AG04449 (cell line): ENCODE measurements at regions not wholly inside any gene's neighbourhood (a gene's known extent, or its start where the extent isn't known, plus 50 kb on each side); places are given as distances from the start of the nearest gene placed in this dataset.
"Not testable (repeated sequence)": the region's sequence is repeated elsewhere in the genome, so short reads cannot be mapped to it uniquely, and the experiment has no call there.

Experiments
- CTCF ChIA-PET: fragments of 350-600 bp; formaldehyde crosslinking; extraction: SDS; loops from one replicate; lab custom pipeline; 2021; ENCODE audit warnings: antibody characterized with exemption; lab: Yijun Ruan, JAX
- POLR2A ChIA-PET: fragments of 400-600, 350-600 bp; formaldehyde crosslinking; extraction: SDS; loops from one replicate; lab custom pipeline; 2020; ENCODE audit warnings: antibody characterized with exemption, inconsistent platforms; lab: Yijun Ruan, JAX
- DNase-seq: peaks from one replicate; pipeline ENCODE4 v3.0.0-alpha.2; 2010; ENCODE audit warnings: low read depth, low spot score
- H3K4me3 ChIP-seq: 2 replicates; pipeline ENCODE4 v1.5.1; 2011; ENCODE audit warnings: low read depth, mild to moderate bottlenecking, control low read depth, low read length
- CTCF ChIP-seq: IDR thresholded peaks from one replicate; pipeline ENCODE4 v1.5.1; 2011; ENCODE audit warnings: mild to moderate bottlenecking, moderate library complexity, low read length, control low read depth, inconsistent platforms; ENCODE audit not compliant: insufficient read depth; ENCODE audit errors: missing control alignments

- CTCF ChIA-PET: not testable (repeated sequence)
Observed at GRCh38 chr16:32083891-32084290, 169.2 kb upstream of the TP53TG3D start.

GRCh38 chr16:32084656-32085401 lies 168.3 kb upstream of the TP53TG3D start:
- CTCF ChIA-PET, DNase-seq, H3K4me3 ChIP-seq, POLR2A ChIA-PET: not testable (repeated sequence)

More at GRCh38 chr16:32083891-32084290, 169.2 kb upstream of the TP53TG3D start:
- H3K4me3 ChIP-seq, POLR2A ChIA-PET, DNase-seq: not testable (repeated sequence)

- CTCF ChIA-PET, DNase-seq, H3K4me3 ChIP-seq, POLR2A ChIA-PET: not testable (repeated sequence)
Observed at GRCh38 chr16:32085438-32086141, 167.5 kb upstream of the TP53TG3D start.

GRCh38 chr16:32115562-32115961 lies 137.5 kb upstream of the TP53TG3D start:
- H3K4me3 ChIP-seq, DNase-seq: not testable (repeated sequence)

GRCh38 chr16:32116080-32116479 lies 137.0 kb upstream of the TP53TG3D start:
- ChIA-PET CTCF (no interaction called here), POLR2A (no interaction called here)
- H3K4me3 ChIP-seq: peak overlapping the region; percentile 25
- DNase-seq: no peak
- no peak for TF ChIP-seq CTCF

More at GRCh38 chr16:32115562-32115961, 137.5 kb upstream of the TP53TG3D start:
- CTCF ChIA-PET, POLR2A ChIA-PET: not testable (repeated sequence)

- H3K4me3 ChIP-seq, DNase-seq, CTCF ChIA-PET, POLR2A ChIA-PET: not testable (repeated sequence)
Observed at GRCh38 chr16:32116533-32116932, 136.6 kb upstream of the TP53TG3D start.

- DNase-seq, CTCF ChIA-PET, H3K4me3 ChIP-seq, POLR2A ChIA-PET: not testable (repeated sequence)
Observed at GRCh38 chr16:32120372-32120771, 132.7 kb upstream of the TP53TG3D start.

- CTCF ChIA-PET, DNase-seq, POLR2A ChIA-PET: not testable (repeated sequence)
Observed at GRCh38 chr16:32120779-32121178, 132.3 kb upstream of the TP53TG3D start.

GRCh38 chr16:32121273-32121900 lies 131.7 kb upstream of the TP53TG3D start:
- H3K4me3 ChIP-seq, CTCF ChIA-PET, POLR2A ChIA-PET, DNase-seq: not testable (repeated sequence)

More at GRCh38 chr16:32120779-32121178, 132.3 kb upstream of the TP53TG3D start:
- H3K4me3 ChIP-seq: not testable (repeated sequence)

GRCh38 chr16:32152434-32152833 lies 100.7 kb upstream of the TP53TG3D start:
- DNase-seq, POLR2A ChIA-PET, H3K4me3 ChIP-seq, CTCF ChIA-PET: not testable (repeated sequence)

GRCh38 chr16:32187918-32188669 lies 65.0 kb upstream of the TP53TG3D start:
- CTCF ChIA-PET, H3K4me3 ChIP-seq, DNase-seq: not testable (repeated sequence)

GRCh38 chr16:32202585-32202984 lies 50.5 kb upstream of the TP53TG3D start:
- CTCF ChIA-PET, H3K4me3 ChIP-seq, POLR2A ChIA-PET, DNase-seq: not testable (repeated sequence)

More at GRCh38 chr16:32187918-32188669, 65.0 kb upstream of the TP53TG3D start:
- POLR2A ChIA-PET: not testable (repeated sequence)
